Muscle layer of duodenum (tissue), 2 donors: ENCODE measurements at regions not wholly inside any gene's neighbourhood (a gene's known extent, or its start where the extent isn't known, plus 50 kb on each side); places are given as distances from the start of the nearest gene placed in this dataset.

Source experiments
- H3K27ac ChIP-seq: one replicate; pipeline ENCODE4 v1.7.0; 2013; ENCODE audit warnings: mild to moderate bottlenecking, low read length
- H3K27me3 ChIP-seq: one replicate; pipeline ENCODE4 v1.7.0; 2013; ENCODE audit warnings: low read depth, mild to moderate bottlenecking, control low read depth, low read length
- H3K36me3 ChIP-seq, 2 donors: one replicate each; pipeline ENCODE4 v1.7.0; 2013; ENCODE audit warnings: low read length in 2 of 2, control low read depth in 1 of 2, mild to moderate bottlenecking in 1 of 2; ENCODE audit not compliant: insufficient read depth in 2 of 2, control insufficient read depth in 1 of 2
- H3K4me1 ChIP-seq, 2 donors: one replicate each; pipeline ENCODE4 v1.7.0; 2013; ENCODE audit warnings: low read length in 2 of 2, mild to moderate bottlenecking in 2 of 2, control low read depth in 1 of 2, moderate library complexity in 1 of 2; ENCODE audit not compliant: insufficient read depth in 2 of 2, control insufficient read depth in 1 of 2
- H3K4me3 ChIP-seq, 2 donors: one replicate each; pipeline ENCODE4 v1.7.0; 2013; ENCODE audit warnings: low read length in 2 of 2, low read depth in 1 of 2, mild to moderate bottlenecking in 1 of 2
- H3K9me3 ChIP-seq, 2 donors: one replicate each; pipeline ENCODE4 v1.7.0; 2013; ENCODE audit warnings: low read length in 2 of 2, control low read depth in 1 of 2, mild to moderate bottlenecking in 1 of 2; ENCODE audit not compliant: control insufficient read depth in 1 of 2
- donor health status: healthy.

DNA sequence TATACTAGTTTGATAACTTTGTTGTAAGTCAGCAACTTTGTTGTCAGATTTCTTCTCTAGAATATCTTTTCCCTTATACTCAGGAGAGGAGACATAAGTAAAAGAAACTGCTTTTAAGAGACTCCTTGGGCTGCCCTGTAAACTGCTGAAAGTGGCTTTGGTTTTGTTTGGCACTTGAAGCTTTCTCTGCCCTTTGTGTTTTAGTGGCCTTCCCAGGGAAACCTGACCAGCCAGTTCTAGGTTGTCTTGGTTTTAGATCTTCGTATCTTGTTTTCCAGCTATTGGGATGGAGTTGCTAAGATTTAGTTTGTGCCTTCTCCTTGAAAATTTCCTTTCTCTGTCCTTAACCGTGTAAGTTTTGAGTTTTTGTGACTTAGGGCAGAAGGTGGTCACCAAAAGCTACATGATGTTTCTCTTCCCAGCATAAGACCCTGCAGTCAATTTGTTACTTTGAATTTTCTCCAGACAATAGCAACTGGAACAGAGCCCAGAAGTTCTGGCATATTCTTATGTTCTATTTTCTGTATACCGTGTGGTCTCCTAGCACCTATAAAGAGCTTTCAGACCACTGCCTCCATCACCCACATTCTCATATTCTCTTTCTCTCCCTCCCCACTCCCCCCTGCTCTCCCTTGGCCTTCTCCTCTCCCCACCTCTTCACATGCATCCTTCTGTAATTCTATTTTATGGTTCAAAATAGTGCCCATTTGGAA, 81.1 kb downstream of the BOLA3 start:
- Histone ChIP-seq H3K4me1 (no peaks in the 10 kb centered on the region), H3K4me3 (no peak overlapping the region), H3K9me3 (no peaks in the 10 kb centered on the region), H3K27ac (no peak overlapping the region), H3K27me3 (no peaks in the 10 kb centered on the region), H3K36me3 (no peaks in the 10 kb centered on the region)

DNA sequence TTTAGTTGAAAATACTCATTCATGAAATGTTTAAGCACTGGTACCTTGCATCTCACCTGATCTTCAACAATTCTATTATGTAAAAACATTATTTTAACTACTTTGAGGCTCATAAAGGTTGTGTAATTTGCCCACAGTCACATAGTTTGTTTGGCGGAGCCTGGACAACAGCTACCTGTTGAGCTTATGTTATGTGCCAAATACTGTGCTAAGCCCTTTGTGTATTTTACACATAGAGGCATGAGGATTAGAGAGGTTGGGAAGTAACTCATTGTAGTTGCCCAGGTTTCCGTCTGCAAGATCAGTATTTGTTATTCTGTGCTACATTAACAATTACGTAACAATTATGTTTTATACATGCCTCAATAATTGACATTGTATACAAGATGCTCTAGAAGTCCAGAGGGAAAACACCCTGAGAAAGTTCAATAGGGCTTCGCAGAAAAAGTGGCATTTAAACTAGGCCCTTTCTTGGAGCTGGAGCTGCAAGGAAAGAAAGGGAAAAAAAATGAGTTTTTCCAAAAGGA, 80.4 kb downstream of the BOLA3 start:
- Histone ChIP-seq H3K27me3 (no peaks in the 10 kb centered on the region), H3K9me3 (no peaks in the 10 kb centered on the region), H3K36me3 (no peaks in the 10 kb centered on the region), H3K4me1 (no peaks in the 10 kb centered on the region), H3K27ac (no peak overlapping the region), H3K4me3 (no peak overlapping the region)

DNA sequence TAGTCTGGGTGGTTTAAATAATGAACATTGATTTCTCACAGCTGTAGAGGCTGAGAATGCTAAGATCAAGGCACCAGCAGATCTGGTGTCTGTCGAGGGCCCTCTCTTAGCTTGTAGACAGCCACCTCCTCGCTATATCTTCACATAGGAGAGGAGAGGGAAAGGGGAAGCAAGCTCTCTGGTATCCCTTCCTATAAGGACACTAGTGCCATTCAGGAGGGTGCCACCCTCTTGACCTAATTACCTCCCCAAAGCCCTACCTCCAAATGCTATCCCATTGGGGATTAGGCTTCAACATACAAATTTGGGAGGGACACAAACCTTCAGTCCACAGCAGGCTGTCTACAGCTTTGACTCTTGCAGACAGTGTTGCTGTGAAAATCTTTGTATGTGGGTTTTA, 76.7 kb downstream of the BOLA3 start:
- H3K4me3 ChIP-seq = no peak overlapping the region
- no peaks in the 10 kb centered on the region for H3K36me3 ChIP-seq
- no peaks in the 10 kb centered on the region for H3K4me1 ChIP-seq
- no peaks in the 10 kb centered on the region for H3K27me3 ChIP-seq
- H3K9me3 ChIP-seq = no peaks in the 10 kb centered on the region
- H3K27ac ChIP-seq = no peak overlapping the region

DNA sequence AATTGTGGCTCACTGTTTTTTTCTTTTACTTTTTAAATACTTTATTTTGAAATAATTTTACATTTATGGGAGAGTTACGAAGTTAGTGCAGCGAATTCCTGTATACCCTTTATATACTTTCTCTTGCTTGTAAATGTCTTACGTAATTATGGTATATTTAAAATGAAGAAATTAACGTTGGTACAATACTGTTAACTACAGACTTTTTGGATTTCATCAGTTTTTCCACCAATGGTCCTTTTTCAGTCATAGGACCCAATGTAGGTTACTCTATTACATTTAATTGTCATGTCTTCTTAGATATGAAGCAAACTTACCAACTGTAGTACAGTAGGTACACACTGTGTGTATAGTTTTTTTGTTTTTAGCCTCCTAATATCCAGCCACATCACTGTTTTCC, 76.3 kb downstream of the BOLA3 start:
- Histone ChIP-seq H3K4me1 (no peaks in the 10 kb centered on the region), H3K9me3 (no peaks in the 10 kb centered on the region), H3K27me3 (no peaks in the 10 kb centered on the region), H3K4me3 (no peak overlapping the region), H3K27ac (no peak overlapping the region), H3K36me3 (no peaks in the 10 kb centered on the region)

DNA sequence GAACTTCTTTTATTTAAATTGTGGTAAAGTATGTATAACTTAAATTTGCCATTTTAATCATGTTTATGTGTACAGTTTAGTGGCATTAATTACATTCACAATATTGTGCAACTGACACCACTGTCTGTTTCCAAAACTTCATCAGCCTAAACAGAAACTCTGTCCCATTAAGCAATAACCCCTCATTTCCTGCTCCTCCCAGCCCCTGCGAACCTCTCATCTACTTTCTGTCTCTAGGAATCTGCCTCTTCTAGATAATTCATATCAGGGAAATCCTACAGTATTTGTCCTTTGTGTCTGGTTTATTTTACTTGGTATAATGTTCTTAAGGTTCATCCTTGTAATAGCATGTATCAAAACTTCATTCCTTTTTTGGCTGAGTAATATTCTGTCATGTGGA, 75.1 kb downstream of the BOLA3 start:
- Histone ChIP-seq H3K4me1 (no peaks in the 10 kb centered on the region), H3K27ac (no peak overlapping the region), H3K27me3 (no peaks in the 10 kb centered on the region), H3K9me3 (no peaks in the 10 kb centered on the region), H3K4me3 (no peak overlapping the region), H3K36me3 (no peaks in the 10 kb centered on the region)

DNA sequence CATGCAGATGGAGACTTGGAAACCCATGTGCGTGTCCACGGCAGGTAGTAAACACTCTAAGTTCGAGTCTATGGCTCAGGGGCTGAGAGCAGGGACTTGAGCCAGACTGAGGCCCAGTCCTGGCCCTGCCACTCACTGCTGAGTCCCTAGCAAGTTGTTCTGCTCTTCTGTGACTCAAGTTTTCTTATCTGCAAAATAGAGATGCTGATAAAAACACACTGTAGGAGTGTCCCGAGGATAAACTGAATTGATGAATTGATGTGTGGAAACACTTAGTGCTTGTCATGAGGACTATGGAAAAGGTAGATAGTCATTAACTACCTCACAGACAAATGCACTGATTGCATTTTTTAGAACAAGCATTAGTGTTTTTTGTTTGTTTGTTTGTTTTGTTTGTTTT, 73.2 kb downstream of the BOLA3 start:
- no peaks in the 10 kb centered on the region for H3K4me1 ChIP-seq
- H3K36me3 ChIP-seq = no peaks in the 10 kb centered on the region
- no peak overlapping the region for H3K4me3 ChIP-seq
- H3K27ac ChIP-seq = no peak overlapping the region
- no peaks in the 10 kb centered on the region for H3K9me3 ChIP-seq
- no peaks in the 10 kb centered on the region for H3K27me3 ChIP-seq

DNA sequence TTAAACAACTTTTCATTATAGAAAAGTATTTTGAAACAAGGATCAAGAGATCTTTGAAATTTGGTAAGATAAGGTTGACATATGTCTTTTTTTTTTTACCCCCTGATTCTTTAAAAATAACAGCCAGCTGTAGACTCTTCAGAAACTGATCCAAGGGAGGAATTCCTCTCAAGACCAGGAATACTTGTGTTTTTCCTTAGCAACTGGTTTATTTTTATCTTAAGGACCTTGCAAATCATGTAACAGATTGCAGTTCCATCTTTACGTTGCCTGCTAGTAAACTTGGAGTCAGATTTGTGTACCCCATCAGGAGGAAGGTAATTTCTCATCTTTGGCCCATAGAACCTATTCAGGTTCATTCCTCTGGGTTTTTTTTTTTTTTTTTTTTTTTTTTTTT, 71.6 kb downstream of the BOLA3 start:
- Histone ChIP-seq H3K27me3 (no peaks in the 10 kb centered on the region), H3K4me1 (peaks cover 0 to 9% of the 10 kb centered on the region in 2 donors), H3K36me3 (peaks cover 0 to 5% of the 10 kb centered on the region in 2 donors), H3K9me3 (no peaks in the 10 kb centered on the region), H3K27ac (no peak overlapping the region), H3K4me3 (no peak overlapping the region)

DNA sequence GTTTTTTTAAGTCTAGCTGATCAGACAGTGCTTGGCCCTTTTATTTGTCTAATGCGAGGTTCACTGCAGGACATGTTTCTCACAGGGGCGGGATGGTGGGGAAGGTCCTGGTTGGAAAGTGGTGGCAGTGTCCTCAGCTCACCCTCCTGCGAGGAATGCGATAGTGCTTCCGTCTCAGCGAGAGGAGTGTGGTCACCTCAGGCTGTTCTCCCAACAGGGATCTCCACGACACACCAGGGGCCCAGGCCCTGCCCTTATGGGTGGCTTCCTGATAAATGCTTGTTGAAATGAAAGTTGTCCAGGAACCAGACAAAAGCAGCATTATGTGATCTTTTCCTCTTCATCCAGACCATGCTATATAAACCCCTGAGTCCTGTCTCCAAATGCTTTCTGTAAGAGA, 70.1 kb downstream of the BOLA3 start:
- Histone ChIP-seq H3K27ac (no peak overlapping the region), H3K9me3 (no peaks in the 10 kb centered on the region), H3K4me1 (peaks cover 0 to 9% of the 10 kb centered on the region in 2 donors), H3K27me3 (no peaks in the 10 kb centered on the region), H3K4me3 (no peak overlapping the region), H3K36me3 (peaks cover 0 to 9% of the 10 kb centered on the region in 2 donors)

DNA sequence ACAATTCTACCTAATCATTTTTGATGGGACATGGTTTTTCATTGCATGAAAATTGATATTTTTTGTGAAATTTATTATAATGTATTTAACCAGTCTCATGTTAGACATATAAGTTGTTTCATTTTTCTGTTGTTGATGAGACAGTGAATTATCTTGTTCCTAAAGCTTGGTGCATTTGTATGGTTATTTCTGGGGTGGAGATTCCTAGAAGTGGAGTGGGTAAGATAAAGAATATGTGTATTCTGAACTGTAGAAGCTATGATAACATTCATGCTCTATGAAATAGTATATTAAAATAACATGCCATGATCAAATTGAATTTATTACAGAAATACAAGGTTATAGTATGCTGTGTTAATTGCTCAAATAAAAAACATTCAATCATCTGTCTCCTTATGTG, 69.2 kb downstream of the BOLA3 start:
- H3K27ac ChIP-seq = no peak overlapping the region
- no peak overlapping the region for H3K4me3 ChIP-seq
- no peaks in the 10 kb centered on the region for H3K27me3 ChIP-seq
- no peaks in the 10 kb centered on the region for H3K9me3 ChIP-seq
- peaks cover 4 to 12% of the 10 kb centered on the region in 2 donors for H3K36me3 ChIP-seq
- H3K4me1 ChIP-seq = peaks cover 0 to 9% of the 10 kb centered on the region in 2 donors

DNA sequence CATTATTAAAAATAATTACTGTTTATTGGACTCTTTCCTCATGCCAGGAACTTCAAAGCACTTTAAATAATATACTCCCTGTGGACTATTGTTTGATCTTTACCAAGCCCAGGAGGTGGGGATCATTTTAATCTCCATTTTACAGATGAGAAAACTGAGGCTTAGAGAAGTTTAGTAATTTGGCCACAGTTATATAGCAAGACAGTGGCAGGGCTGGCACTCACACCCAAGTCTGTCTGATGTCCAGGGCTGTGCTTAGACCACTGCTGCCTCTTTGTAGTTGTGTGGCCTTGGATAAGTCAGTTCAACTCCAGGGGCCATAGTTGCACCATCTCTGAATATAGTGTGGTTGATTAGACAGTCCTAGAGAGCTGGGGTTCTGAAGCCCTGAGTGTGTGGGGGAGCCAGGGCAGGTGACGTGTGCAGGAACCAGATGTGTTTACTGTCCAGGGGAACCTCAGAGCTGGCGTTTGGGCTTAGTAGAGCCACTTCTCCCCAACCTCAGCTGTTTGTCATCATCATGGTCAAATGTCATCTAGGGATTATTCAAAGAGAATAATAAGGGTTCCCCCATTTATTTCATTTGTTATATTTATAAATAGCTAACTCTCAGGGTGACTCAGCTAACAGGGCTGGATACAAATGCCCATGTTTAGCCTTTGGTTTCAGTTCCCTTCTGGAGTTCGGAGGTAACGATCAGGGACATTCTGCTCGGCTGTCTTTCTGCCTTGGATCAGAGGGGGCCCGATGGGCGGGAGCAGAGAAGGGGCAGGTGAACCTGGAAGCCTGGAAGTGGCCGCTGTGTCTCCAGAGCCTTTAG, 68.0 kb downstream of the BOLA3 start:
- no peaks in the 10 kb centered on the region for H3K27me3 ChIP-seq
- no peaks in the 10 kb centered on the region for H3K9me3 ChIP-seq
- no peak overlapping the region for H3K27ac ChIP-seq
- H3K4me3 ChIP-seq = peak overlapping the region in 1 of 2 donors; percentile 46
- H3K4me1 ChIP-seq = peaks cover 0 to 9% of the 10 kb centered on the region in 2 donors
- peaks cover 4 to 12% of the 10 kb centered on the region in 2 donors for H3K36me3 ChIP-seq

DNA sequence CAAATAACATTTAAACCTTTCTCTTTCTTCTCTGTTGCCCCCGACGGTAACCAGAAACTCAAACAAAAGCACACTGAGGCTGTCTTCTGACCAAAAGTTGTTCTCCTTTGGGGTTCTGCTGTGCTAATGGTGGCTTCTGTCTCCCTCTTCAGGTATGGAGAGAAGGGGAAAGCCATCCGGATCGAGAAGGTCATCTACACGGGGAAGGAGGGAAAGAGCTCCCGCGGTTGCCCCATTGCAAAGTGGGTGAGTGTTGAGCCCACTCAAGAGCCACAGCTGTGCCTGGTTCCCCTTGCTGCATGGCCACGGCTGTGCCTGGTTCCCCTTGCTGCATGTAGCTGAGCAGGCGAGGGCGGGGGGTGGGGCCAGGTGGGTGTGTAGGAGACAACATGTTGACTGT, 67.4 kb downstream of the BOLA3 start:
- Histone ChIP-seq H3K4me1 (peaks cover 0 to 9% of the 10 kb centered on the region in 2 donors), H3K9me3 (no peaks in the 10 kb centered on the region), H3K27me3 (no peaks in the 10 kb centered on the region), H3K36me3 (peaks cover 4 to 12% of the 10 kb centered on the region in 2 donors), H3K27ac (no peak overlapping the region), H3K4me3 (peak overlapping the region in 1 of 2 donors; percentile 46)
